Ishikawa (cell line): ENCODE measurements at regions not wholly inside any gene's neighbourhood (a gene's known extent, or its start where the extent isn't known, plus 50 kb on each side); places are given as distances from the start of the nearest gene placed in this dataset.

Source experiments
- CEBPB ChIP-seq: IDR thresholded peaks from 2 replicates; pipeline ENCODE4 v1.6.1; 2012
- EGR1 ChIP-seq: IDR thresholded peaks from 2 replicates; pipeline ENCODE4 v1.6.1; 2012
- EP300 ChIP-seq: IDR thresholded peaks from 2 replicates; pipeline ENCODE4 v1.6.1; 2012; ENCODE audit warnings: borderline replicate concordance
- NFIC ChIP-seq: IDR thresholded peaks from 2 replicates; pipeline ENCODE4 v1.6.1; 2012
- RAD21 ChIP-seq: IDR thresholded peaks from 2 replicates; pipeline ENCODE4 v1.6.1; 2012; ENCODE audit warnings: low read depth
- REST ChIP-seq: IDR thresholded peaks from 2 replicates; pipeline ENCODE4 v1.6.1; 2012; ENCODE audit warnings: low read depth, mild to moderate bottlenecking
- TCF12 ChIP-seq: IDR thresholded peaks from 2 replicates; pipeline ENCODE4 v1.6.1; 2012; ENCODE audit warnings: low read depth
- TEAD4 ChIP-seq: IDR thresholded peaks from 2 replicates; pipeline ENCODE4 v1.6.1; 2012
- USF1 ChIP-seq: IDR thresholded peaks from 2 replicates; pipeline ENCODE4 v1.6.1; 2012
- YY1 ChIP-seq: IDR thresholded peaks from 2 replicates; pipeline ENCODE4 v1.6.1; 2012; ENCODE audit warnings: low read depth
- ZBTB7A ChIP-seq: IDR thresholded peaks from 2 replicates; pipeline ENCODE4 v1.6.1; 2012; ENCODE audit warnings: low read depth

GRCh38 chr2:174693344-174693743 lies 70.9 kb downstream of the CHRNA1 start:
- TF ChIP-seq USF1 (no peak), EP300 (no peak), YY1 (no peak), ZBTB7A (no peak), REST (no peak), RAD21 (no peak), EGR1 (no peak), TEAD4 (no peak), CEBPB (no peak), TCF12 (no peak), NFIC (no peak)
